HG02885 (cell line): ENCODE measurements at regions not wholly inside any gene's neighbourhood (a gene's known extent, or its start where the extent isn't known, plus 50 kb on each side); places are given as distances from the start of the nearest gene placed in this dataset.
"Not testable (repeated sequence)": the region's sequence is repeated elsewhere in the genome, so short reads cannot be mapped to it uniquely, and the experiment has no call there.

Experiments used
- ATAC-seq: cut with Tn5 transposase; IDR thresholded peaks from one replicate; pipeline ENCODE4 v1.9.1; 2021; ENCODE audit warnings: mild to moderate bottlenecking; ENCODE audit not compliant: unreplicated experiment, poor library complexity

GRCh38 chr4:55249476-55249875 lies 96.6 kb upstream of the SRD5A3 start:
- no peak for ATAC-seq

DNA sequence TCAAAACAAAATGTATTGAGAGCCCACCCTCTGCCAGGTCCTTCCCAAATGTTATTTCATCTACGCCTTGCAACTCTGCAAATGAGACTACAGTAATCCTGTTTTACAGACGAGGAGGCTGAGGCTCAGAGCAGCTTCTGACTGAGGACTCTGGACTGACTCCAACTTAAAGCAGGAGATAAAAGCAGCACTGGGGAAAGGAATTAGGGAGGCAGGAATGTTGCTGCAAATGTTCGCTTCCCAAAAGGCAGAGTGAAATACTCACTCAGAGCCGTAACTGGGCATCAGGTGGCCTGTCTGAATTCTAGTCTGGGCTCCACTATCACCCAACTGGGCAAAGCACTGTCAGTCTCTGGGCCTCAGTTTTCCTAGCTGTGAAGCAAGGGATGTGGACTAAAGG lies 94.7 kb upstream of the SRD5A3 start:
- ATAC-seq: no peak

- ATAC-seq: no peak
These were observed 94.1 kb upstream of the SRD5A3 start for GRCh38 chr4:55251896-55252295.

- no peak for ATAC-seq
These were observed 92.0 kb upstream of the SRD5A3 start for GRCh38 chr4:55253948-55254593.

DNA sequence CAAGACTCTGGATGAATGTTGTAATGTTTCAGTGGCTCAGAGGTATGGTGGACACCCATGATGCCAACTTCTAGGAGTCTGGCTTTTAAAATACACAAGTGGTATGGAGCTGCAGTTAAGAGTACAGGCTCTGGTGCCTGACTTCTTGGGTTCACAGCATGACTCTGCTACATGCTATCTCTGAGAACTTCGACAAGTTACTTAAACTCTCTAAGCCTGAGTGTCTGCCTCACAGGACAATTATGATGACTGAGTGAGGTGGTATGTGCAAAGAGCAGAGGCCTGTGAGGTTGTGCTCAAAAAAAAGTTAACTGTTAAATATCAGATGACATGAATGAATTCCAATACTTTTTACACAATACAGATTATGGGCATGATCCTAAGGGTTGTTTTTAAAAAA lies 90.9 kb upstream of the SRD5A3 start:
- no peak for ATAC-seq

DNA sequence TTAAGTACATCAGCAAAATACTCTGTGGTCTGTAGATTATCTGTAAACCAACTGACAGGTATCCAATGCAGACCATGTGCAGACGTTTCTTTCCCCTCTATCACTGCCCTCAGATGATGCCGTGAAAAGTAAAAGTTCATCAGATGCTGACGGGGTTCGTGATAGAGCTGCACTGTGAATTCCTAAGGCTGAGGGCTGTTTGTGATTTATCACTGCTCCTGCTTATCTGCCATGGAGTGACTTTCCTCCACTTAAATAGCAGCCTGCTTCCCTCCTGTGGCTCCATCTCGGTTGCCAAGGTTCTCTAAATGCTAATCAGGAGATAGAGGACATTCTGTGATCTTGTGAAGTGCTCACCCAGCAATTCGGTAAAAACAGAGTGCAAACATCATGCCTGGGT lies 89.3 kb upstream of the SRD5A3 start:
- no peak for ATAC-seq

- no peak for ATAC-seq
These were observed 87.7 kb upstream of the SRD5A3 start for GRCh38 chr4:55258152-55258865.

DNA sequence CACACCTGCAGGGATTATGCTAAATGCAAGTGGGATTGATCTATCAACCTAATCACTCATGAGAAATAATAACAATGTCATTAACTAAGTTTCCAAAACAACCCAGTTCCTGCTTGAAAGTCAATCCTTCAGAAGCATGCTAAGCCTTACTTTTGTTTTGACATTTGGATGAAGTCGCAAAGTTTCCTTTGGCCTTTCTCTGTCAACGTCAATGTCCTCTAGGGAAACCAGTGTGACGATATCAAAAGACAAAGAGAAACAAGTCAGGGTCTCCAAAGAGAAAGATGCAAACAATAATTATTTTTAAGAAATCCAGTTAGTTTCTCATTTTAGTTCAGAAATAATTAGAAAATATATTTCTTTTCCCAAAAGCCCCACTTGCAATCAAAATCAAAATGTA lies 86.7 kb upstream of the SRD5A3 start:
- ATAC-seq: no peak

DNA sequence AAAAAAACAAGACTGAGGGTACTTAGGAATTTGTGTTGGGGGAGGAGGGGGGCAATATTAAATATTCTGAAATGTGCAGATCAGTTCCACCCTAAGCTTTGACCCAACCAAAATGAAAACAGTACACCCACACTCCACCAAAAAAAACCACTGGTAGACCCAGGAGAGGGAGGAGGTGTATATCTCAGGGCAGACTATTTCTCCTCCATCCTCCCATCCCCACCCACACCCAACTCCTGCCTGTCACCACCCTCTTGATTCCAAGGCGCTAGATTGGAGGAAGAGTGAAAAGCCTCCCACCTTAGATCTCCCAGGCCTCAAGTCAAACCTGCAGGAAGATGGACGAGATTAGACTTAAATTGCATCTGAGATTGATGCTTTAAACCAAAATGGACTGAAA lies 76.6 kb upstream of the SRD5A3 start:
- no peak for ATAC-seq

GRCh38 chr4:55269995-55270394 lies 76.0 kb upstream of the SRD5A3 start:
- ATAC-seq: no peak

DNA sequence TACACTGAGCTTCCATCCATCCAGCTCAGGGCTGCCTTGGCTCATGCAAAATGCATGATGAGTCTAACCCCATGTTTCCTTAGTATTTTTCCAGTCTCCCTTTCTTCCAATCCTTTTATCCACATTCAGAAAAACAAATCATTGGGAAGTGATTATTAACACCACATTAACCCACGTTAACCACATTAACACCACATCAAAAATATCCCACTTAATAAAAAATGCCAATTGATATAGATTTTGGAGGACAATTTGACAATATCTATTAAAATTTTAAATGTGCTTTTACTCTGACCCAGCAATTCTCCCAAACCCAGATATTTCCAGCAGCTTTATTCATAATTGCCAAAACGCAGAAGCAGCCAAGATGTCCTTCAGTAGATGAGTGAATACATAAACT lies 75.6 kb upstream of the SRD5A3 start:
- no peak for ATAC-seq

DNA sequence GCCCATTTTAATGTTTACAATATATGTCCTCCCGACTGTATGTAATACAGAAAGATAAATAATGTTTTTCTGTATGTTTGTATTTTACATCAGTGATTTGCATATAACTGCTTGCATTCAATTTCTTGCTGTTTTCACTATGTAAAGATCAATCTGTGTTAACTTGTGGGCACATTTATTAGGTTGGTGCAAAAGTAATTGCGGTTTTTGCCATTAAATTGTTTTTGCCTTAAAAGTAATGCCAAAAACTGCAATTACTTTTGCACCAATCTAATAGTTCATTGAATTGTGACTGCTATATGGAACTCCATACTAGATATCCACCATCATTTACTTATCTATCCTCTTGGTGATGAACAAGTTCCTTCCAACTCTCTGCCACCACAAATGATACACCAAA lies 73.9 kb upstream of the SRD5A3 start:
- ATAC-seq: no peak

DNA sequence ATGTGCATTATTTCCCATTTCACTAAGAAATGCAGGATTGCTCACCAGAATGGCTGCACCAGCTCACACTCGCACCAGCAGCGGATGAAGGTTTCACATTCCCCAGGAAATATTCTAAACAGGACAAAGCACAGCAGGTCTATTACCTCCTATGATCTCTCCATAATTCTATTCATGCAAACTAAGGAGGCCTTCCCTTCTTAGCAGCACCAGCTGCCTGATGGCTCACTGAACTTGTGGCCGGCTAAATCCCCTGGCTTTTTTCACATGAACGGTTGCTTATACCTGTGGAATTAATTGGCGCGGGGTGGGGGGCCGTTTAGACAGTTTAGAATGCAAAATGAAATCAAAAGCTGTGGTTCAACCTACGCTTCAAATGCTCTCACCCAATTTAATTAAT lies 73.5 kb upstream of the SRD5A3 start:
- no peak for ATAC-seq

GRCh38 chr4:55277011-55277410 lies 69.0 kb upstream of the SRD5A3 start:
- ATAC-seq: no peak

DNA sequence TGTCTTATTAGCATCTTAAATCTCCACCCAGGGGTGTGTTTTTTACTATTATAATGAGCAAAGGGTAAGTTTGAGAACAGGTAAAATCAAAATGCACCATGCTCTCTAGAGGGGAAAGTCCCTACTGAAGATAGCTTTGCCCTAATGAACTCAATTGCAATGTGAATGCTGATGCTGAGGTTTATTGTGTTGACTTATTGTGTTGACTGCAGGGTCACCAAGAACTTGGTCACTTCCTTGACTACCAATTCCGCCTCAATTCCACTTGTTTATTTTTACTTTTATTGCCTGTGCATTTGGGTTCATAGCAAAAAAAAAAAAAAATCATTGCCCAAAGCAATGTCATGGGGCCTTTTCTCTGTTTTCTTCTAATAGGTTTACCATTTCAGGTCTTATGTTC lies 67.7 kb upstream of the SRD5A3 start:
- no peak for ATAC-seq

- not testable (repeated sequence) for ATAC-seq
These were observed 65.6 kb upstream of the SRD5A3 start for GRCh38 chr4:55280474-55280873.

GRCh38 chr4:55281118-55281683 lies 64.8 kb upstream of the SRD5A3 start:
- not testable (repeated sequence) for ATAC-seq

GRCh38 chr4:55284331-55284730 lies 61.7 kb upstream of the SRD5A3 start:
- ATAC-seq: no peak

DNA sequence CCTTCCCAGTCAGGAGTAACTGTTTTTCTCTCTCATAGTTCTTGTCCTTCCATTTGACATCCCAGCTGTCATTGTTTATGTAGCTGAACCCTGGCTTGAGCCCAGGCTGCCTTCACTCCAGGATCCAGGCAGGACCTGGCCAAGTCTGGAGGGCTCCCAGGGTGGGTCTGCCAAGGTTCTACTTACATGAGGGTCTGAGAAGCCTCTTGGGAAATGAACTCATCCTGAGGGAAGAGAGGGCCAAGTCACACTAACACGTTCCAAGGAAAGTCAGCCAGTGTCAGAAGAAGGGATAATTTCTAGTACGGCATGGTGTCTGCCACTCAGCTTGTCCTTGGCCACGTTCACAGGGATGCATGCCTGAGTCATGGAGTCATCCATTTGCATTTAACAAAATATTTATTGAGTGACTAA lies 54.8 kb upstream of the SRD5A3 start:
- no peak for ATAC-seq

GRCh38 chr4:55296096-55296495 lies 49.9 kb upstream of the SRD5A3 start:
- ATAC-seq: no peak
